ENCODE measurements at regions not wholly inside any gene's neighbourhood (a gene's known extent, or its start where the extent isn't known, plus 50 kb on each side); places are given as distances from the start of the nearest gene placed in this dataset.

- H3K9me3 ChIP-seq (ENCODE audit: low read length), result no peaks in the 10 kb centered on the region
- no peaks in the 10 kb centered on the region for H3F3A ChIP-seq (ENCODE audit: insufficient read depth, low read length)
- H3K27ac ChIP-seq (ENCODE audit: low read depth, low read length, poor library complexity, severe bottlenecking), result no peak overlapping the region
- no peaks in the 10 kb centered on the region for H3K36me3 ChIP-seq (ENCODE audit: insufficient read depth, low read length)
- no peak overlapping the region for H3K9ac ChIP-seq (ENCODE audit: low read length)
- no peaks in the 10 kb centered on the region for H3K27me3 ChIP-seq (ENCODE audit: insufficient read depth, low read length)
- H3K79me2 ChIP-seq (ENCODE audit: insufficient read depth, low read length), result no peaks in the 10 kb centered on the region
- TF ChIP-seq EZH2 (IDR thresholded peaks at IDR 0.05; ENCODE audit: borderline replicate concordance, low read length) (no peak), CTCF (IDR thresholded peaks at IDR 0.05; ENCODE audit: low read length) (no peak)
- H3K9me2 ChIP-seq (ENCODE audit: low read depth, low read length), result no peaks in the 10 kb centered on the region
- no peak overlapping the region for H3K4me3 ChIP-seq (ENCODE audit: low read depth, low read length, poor library complexity, severe bottlenecking)
- no peak overlapping the region for H2AFZ ChIP-seq (ENCODE audit: low read length)
- no peaks in the 10 kb centered on the region for H4K20me1 ChIP-seq (ENCODE audit: insufficient read depth, low read length)
- no peak overlapping the region for H3K4me2 ChIP-seq (ENCODE audit: low read length)
- H3K4me1 ChIP-seq (ENCODE audit: insufficient read depth, low read length, severe bottlenecking), result no peaks in the 10 kb centered on the region
Measured at GRCh38 chr2:191749181-191749540, 71.2 kb downstream of the NABP1 start.

- Histone ChIP-seq H3K27me3 (ENCODE audit: insufficient read depth, low read length) (no peaks in the 10 kb centered on the region), H3K27ac (ENCODE audit: low read depth, low read length, poor library complexity, severe bottlenecking) (no peak overlapping the region), H2AFZ (ENCODE audit: low read length) (no peak overlapping the region), H3K9me3 (ENCODE audit: low read length) (no peaks in the 10 kb centered on the region), H3K9me2 (ENCODE audit: low read depth, low read length) (no peaks in the 10 kb centered on the region), H3K36me3 (ENCODE audit: insufficient read depth, low read length) (no peaks in the 10 kb centered on the region), H3K4me1 (ENCODE audit: insufficient read depth, low read length, severe bottlenecking) (no peaks in the 10 kb centered on the region), H3K79me2 (ENCODE audit: insufficient read depth, low read length) (no peaks in the 10 kb centered on the region), H4K20me1 (ENCODE audit: insufficient read depth, low read length) (no peaks in the 10 kb centered on the region), H3K4me3 (ENCODE audit: low read depth, low read length, poor library complexity, severe bottlenecking) (no peak overlapping the region), H3F3A (ENCODE audit: insufficient read depth, low read length) (no peaks in the 10 kb centered on the region), H3K9ac (ENCODE audit: low read length) (no peak overlapping the region), H3K4me2 (ENCODE audit: low read length) (no peak overlapping the region)
- TF ChIP-seq CTCF (IDR thresholded peaks at IDR 0.05; ENCODE audit: low read length), result no peak
- no peak for TF ChIP-seq EZH2 (IDR thresholded peaks at IDR 0.05; ENCODE audit: borderline replicate concordance, low read length)
Measured at GRCh38 chr2:191754103-191754502, 76.2 kb downstream of the NABP1 start.

- Histone ChIP-seq H2AFZ (ENCODE audit: low read length) (no peak overlapping the region), H3K4me1 (ENCODE audit: insufficient read depth, low read length, severe bottlenecking) (no peaks in the 10 kb centered on the region), H3K9me3 (ENCODE audit: low read length) (no peaks in the 10 kb centered on the region), H3K4me2 (ENCODE audit: low read length) (no peak overlapping the region), H3K36me3 (ENCODE audit: insufficient read depth, low read length) (no peaks in the 10 kb centered on the region), H3F3A (ENCODE audit: insufficient read depth, low read length) (no peaks in the 10 kb centered on the region), H3K9ac (ENCODE audit: low read length) (no peak overlapping the region), H3K9me2 (ENCODE audit: low read depth, low read length) (no peaks in the 10 kb centered on the region), H4K20me1 (ENCODE audit: insufficient read depth, low read length) (no peaks in the 10 kb centered on the region), H3K79me2 (ENCODE audit: insufficient read depth, low read length) (no peaks in the 10 kb centered on the region), H3K27ac (ENCODE audit: low read depth, low read length, poor library complexity, severe bottlenecking) (no peak overlapping the region), H3K4me3 (ENCODE audit: low read depth, low read length, poor library complexity, severe bottlenecking) (no peak overlapping the region), H3K27me3 (ENCODE audit: insufficient read depth, low read length) (no peaks in the 10 kb centered on the region)
- no peak for TF ChIP-seq EZH2 (IDR thresholded peaks at IDR 0.05; ENCODE audit: borderline replicate concordance, low read length)
- no peak for TF ChIP-seq CTCF (IDR thresholded peaks at IDR 0.05; ENCODE audit: low read length)
Measured at GRCh38 chr2:191756761-191757160, 78.8 kb downstream of the NABP1 start.
